CD4-positive, alpha-beta T cell (primary cell): ENCODE measurements at regions not wholly inside any gene's neighbourhood (a gene's known extent, or its start where the extent isn't known, plus 50 kb on each side); places are given as distances from the start of the nearest gene placed in this dataset.
"Not testable (repeated sequence)": the region's sequence is repeated elsewhere in the genome, so short reads cannot be mapped to it uniquely, and the experiment has no call there.

Experiments
- ATAC-seq: fragments of 200-7000 bp; cut with Tn5 transposase; one replicate; pipeline ENCODE4 v1.10.0; 2022; ENCODE audit warnings: mild to moderate bottlenecking; ENCODE audit not compliant: poor library complexity
- CTCF ChIA-PET: fragments of 350-600 bp; sonication (Branson Sonifier 250); formaldehyde crosslinking; loops from one replicate; lab custom pipeline; 2021; ENCODE audit warnings: antibody characterized with exemption, inconsistent platforms; lab: Charles Lee
- POLR2A ChIA-PET: fragments of 350-600 bp; sonication (Branson Sonifier 250); formaldehyde crosslinking; loops from one replicate; lab custom pipeline; 2021; ENCODE audit warnings: antibody characterized with exemption, inconsistent platforms; lab: Charles Lee
- DNase-seq, 14 experiments: peaks; one replicate each; pipeline ENCODE4 v3.0.0-alpha.2; 2013 to 2020; ENCODE audit warnings: mixed read lengths in 2 of 14
- H3K27ac ChIP-seq, 2 donors: one replicate each; pipeline versions ENCODE4 v1.5.1 to v1.7.0; 2013; ENCODE audit warnings: low read length in 2 of 2, low read depth in 1 of 2, mild to moderate bottlenecking in 1 of 2
- H3K27me3 ChIP-seq, 2 experiments: 1 replicate in 1 of 2; 2 replicates in 1 of 2; pipeline versions ENCODE4 v1.6.1 to v1.7.0; 2013; ENCODE audit warnings: low read length in 2 of 2, control low read depth in 1 of 2, mild to moderate bottlenecking in 1 of 2, moderate library complexity in 1 of 2; ENCODE audit not compliant: insufficient read depth in 2 of 2, control insufficient read depth in 1 of 2
- H3K36me3 ChIP-seq: one replicate; pipeline ENCODE4 v1.6.1; 2013; ENCODE audit warnings: low read length, control low read depth; ENCODE audit not compliant: insufficient read depth
- H3K4me1 ChIP-seq: one replicate; pipeline ENCODE4 v1.6.1; 2013; ENCODE audit warnings: low read length, control low read depth; ENCODE audit not compliant: insufficient read depth
- H3K4me3 ChIP-seq: one replicate; pipeline ENCODE4 v1.5.1; 2013; ENCODE audit warnings: mild to moderate bottlenecking, low read length, moderate library complexity
- H3K9me3 ChIP-seq, 2 experiments: 1 replicate in 1 of 2; 2 replicates in 1 of 2; pipeline versions ENCODE4 v1.6.1 to v1.7.0; 2013; ENCODE audit warnings: low read length in 2 of 2, mild to moderate bottlenecking in 2 of 2, control low read depth in 1 of 2, moderate library complexity in 1 of 2; ENCODE audit not compliant: control insufficient read depth in 1 of 2, insufficient read depth in 1 of 2
- H3K27ac Mint-ChIP-seq: one replicate; pipeline ENCODE4 v1.8.0; 2020; ENCODE audit warnings: mixed read lengths
- H3K27me3 Mint-ChIP-seq: one replicate; pipeline ENCODE4 v1.8.0; 2021; ENCODE audit warnings: mixed read lengths
- H3K36me3 Mint-ChIP-seq: one replicate; pipeline ENCODE4 v1.8.0; 2021; ENCODE audit warnings: low read depth, mixed read lengths
- H3K4me1 Mint-ChIP-seq: one replicate; pipeline ENCODE4 v1.8.0; 2021; ENCODE audit warnings: low read depth, mixed read lengths
- H3K4me3 Mint-ChIP-seq: one replicate; pipeline ENCODE4 v1.8.0; 2020; ENCODE audit warnings: mild to moderate bottlenecking, mixed read lengths
- H3K9me3 Mint-ChIP-seq: one replicate; pipeline ENCODE4 v1.8.0; 2020; ENCODE audit warnings: mixed read lengths
- CTCF ChIP-seq: fragments of 200-600 bp; IDR thresholded peaks from one replicate; pipeline ENCODE4 v1.8.0; 2022; ENCODE audit warnings: antibody characterized with exemption, mild to moderate bottlenecking
- intact Hi-C, 2 experiments: fragments of 100-400 bp; cut with DNase I in 1 of 2; cut with micrococcal nuclease in 1 of 2; formaldehyde crosslinking; loops; one replicate each; pipeline versions ENCODE4 v1.15.1 to v1.9.0; 2023 to 2025; cut with DNase I, micrococcal nuclease

GRCh38 chr18:27298214-27298804 lies 113.2 kb upstream of the CHST9 start:
- no peak overlapping the region for H3K27ac ChIP-seq
- no peak overlapping the region for H3K4me3 Mint-ChIP-seq
- no peak for ATAC-seq
- H3K4me1 Mint-ChIP-seq = no peaks in the 10 kb centered on the region
- no peak overlapping the region for H3K4me3 ChIP-seq
- no peaks in the 10 kb centered on the region for H3K36me3 ChIP-seq
- H3K27me3 ChIP-seq = no peaks in the 10 kb centered on the region
- intact Hi-C loops = no loop called here
- no peaks in the 10 kb centered on the region for H3K4me1 ChIP-seq
- H3K27me3 Mint-ChIP-seq = no peaks in the 10 kb centered on the region
- DNase-seq = no peak
- no peaks in the 10 kb centered on the region for H3K36me3 Mint-ChIP-seq
- peaks cover 0 to 3% of the 10 kb centered on the region in 2 experiments for H3K9me3 ChIP-seq
- no peak for TF ChIP-seq CTCF
- POLR2A ChIA-PET = no interaction called here
- H3K27ac Mint-ChIP-seq = no peak overlapping the region
- CTCF ChIA-PET = no interaction called here
- H3K9me3 Mint-ChIP-seq = peaks cover 2% of the 10 kb centered on the region

- ATAC-seq, H3K4me3 Mint-ChIP-seq, H3K4me3 ChIP-seq, DNase-seq, H3K4me1 Mint-ChIP-seq, POLR2A ChIA-PET, H3K9me3 ChIP-seq, CTCF ChIA-PET, H3K36me3 ChIP-seq, H3K4me1 ChIP-seq, H3K27me3 ChIP-seq, H3K27ac ChIP-seq, intact Hi-C loops, H3K27ac Mint-ChIP-seq, H3K36me3 Mint-ChIP-seq, H3K9me3 Mint-ChIP-seq, H3K27me3 Mint-ChIP-seq: not testable (repeated sequence)
Measured at GRCh38 chr18:27285973-27286562, 101.0 kb upstream of the CHST9 start.

- H3K4me3 ChIP-seq = no peak overlapping the region
- no peak for TF ChIP-seq CTCF
- H3K4me1 ChIP-seq = no peaks in the 10 kb centered on the region
- Mint-ChIP-seq H3K4me1 (no peaks in the 10 kb centered on the region), H3K36me3 (no peaks in the 10 kb centered on the region), H3K9me3 (peaks cover 4% of the 10 kb centered on the region), H3K4me3 (no peak overlapping the region), H3K27me3 (no peaks in the 10 kb centered on the region), H3K27ac (no peak overlapping the region)
- H3K27me3 ChIP-seq = no peaks in the 10 kb centered on the region
- peaks cover 0 to 9% of the 10 kb centered on the region in 2 experiments for H3K9me3 ChIP-seq
- intact Hi-C loops = no loop called here
- H3K36me3 ChIP-seq = no peaks in the 10 kb centered on the region
- ATAC-seq (no peak), DNase-seq (no peak)
- POLR2A ChIA-PET = no interaction called here
- H3K27ac ChIP-seq = no peak overlapping the region
- CTCF ChIA-PET = no interaction called here
Measured at GRCh38 chr18:27278131-27278530, 93.0 kb upstream of the CHST9 start.

GRCh38 chr18:27277554-27277953 lies 92.4 kb upstream of the CHST9 start:
- Histone ChIP-seq H3K36me3 (no peaks in the 10 kb centered on the region), H3K27ac (no peak overlapping the region), H3K9me3 (peaks cover 0 to 9% of the 10 kb centered on the region in 2 experiments), H3K27me3 (no peaks in the 10 kb centered on the region), H3K4me1 (no peaks in the 10 kb centered on the region), H3K4me3 (no peak overlapping the region)
- H3K27ac Mint-ChIP-seq = no peak overlapping the region
- no peak for TF ChIP-seq CTCF
- DNase-seq (no peak), ATAC-seq (no peak)
- no peaks in the 10 kb centered on the region for H3K36me3 Mint-ChIP-seq
- intact Hi-C loops = no loop called here
- no peaks in the 10 kb centered on the region for H3K27me3 Mint-ChIP-seq
- ChIA-PET POLR2A (no interaction called here), CTCF (no interaction called here)
- peaks cover 4% of the 10 kb centered on the region for H3K9me3 Mint-ChIP-seq
- no peaks in the 10 kb centered on the region for H3K4me1 Mint-ChIP-seq
- H3K4me3 Mint-ChIP-seq = no peak overlapping the region
